Activated naive CD4-positive, alpha-beta T cell treated with anti-CD3 and anti-CD28 coated beads, Interleukin-2, amount 50 U/mL, for 72 hours (primary cell): ENCODE measurements at regions not wholly inside any gene's neighbourhood (a gene's known extent, or its start where the extent isn't known, plus 50 kb on each side); places are given as distances from the start of the nearest gene placed in this dataset.

Experiments
- ATAC-seq, 2 donors: fragments of 150-1000 bp; cut with Tn5 transposase; 2 replicates each; pipeline ENCODE4 v1.10.0; 2021; ENCODE audit warnings: mild to moderate bottlenecking in 2 of 2, moderate library complexity in 2 of 2
- DNase-seq, 2 donors: peaks; one replicate each; pipeline ENCODE4 v3.0.0; 2021 to 2022; ENCODE audit warnings: low spot score in 2 of 2
- H3K27ac Mint-ChIP-seq, 2 donors: one replicate each; pipeline ENCODE4 v1.8.0; 2022; ENCODE audit warnings: mild to moderate bottlenecking in 2 of 2, mixed read lengths in 2 of 2
- H3K36me3 Mint-ChIP-seq, 2 donors: one replicate each; pipeline ENCODE4 v1.8.0; 2022; ENCODE audit warnings: mixed read lengths in 2 of 2
- H3K9me3 Mint-ChIP-seq, 2 donors: one replicate each; pipeline ENCODE4 v1.8.0; 2022; ENCODE audit warnings: mixed read lengths in 2 of 2

GRCh38 chr3:72641684-72642083 is 206.6 kb downstream of the SHQ1 start:
- Mint-ChIP-seq H3K27ac (no peak overlapping the region), H3K36me3 (peaks cover 5 to 7% of the 10 kb centered on the region in 2 donors), H3K9me3 (peaks cover 3 to 4% of the 10 kb centered on the region in 2 donors)
- peak in 1 of 2 donors; percentile 34 for ATAC-seq
- no peak for DNase-seq

GRCh38 chr3:72641072-72641471 is 207.2 kb downstream of the SHQ1 start:
- H3K27ac Mint-ChIP-seq: peak overlapping the region in 1 of 2 donors; percentile 69
- no peak for DNase-seq
- ATAC-seq: no peak
- peaks cover 7% of the 10 kb centered on the region in 2 donors for H3K36me3 Mint-ChIP-seq
- peaks cover 3 to 4% of the 10 kb centered on the region in 2 donors for H3K9me3 Mint-ChIP-seq

- H3K27ac Mint-ChIP-seq: no peak overlapping the region
- DNase-seq (no peak), ATAC-seq (no peak)
Measured at GRCh38 chr3:72636969-72637597, 211.2 kb downstream of the SHQ1 start.

DNA sequence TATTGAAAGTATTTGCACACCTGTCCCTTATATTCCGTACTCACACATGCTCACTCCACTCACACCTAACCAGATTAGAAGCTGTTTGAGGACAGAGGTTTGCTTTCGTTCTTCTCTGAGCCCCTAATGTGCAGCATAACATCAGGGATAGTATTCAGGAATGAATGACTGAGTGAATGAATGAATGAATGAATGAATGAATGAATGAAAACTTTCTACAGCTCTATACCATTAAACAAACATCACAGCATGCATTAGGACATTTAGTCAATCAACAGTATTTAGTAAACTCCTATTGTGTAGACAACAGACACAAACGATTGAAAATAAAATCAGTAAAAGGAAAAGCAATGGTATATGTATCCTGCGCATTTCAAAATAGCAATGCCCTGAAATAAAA is 212.7 kb downstream of the SHQ1 start:
- ATAC-seq (no peak), DNase-seq (no peak)
- Mint-ChIP-seq H3K9me3 (peaks cover 3 to 20% of the 10 kb centered on the region in 2 donors), H3K36me3 (peaks cover 0 to 34% of the 10 kb centered on the region in 2 donors), H3K27ac (no peak overlapping the region)

More at GRCh38 chr3:72636969-72637597, 211.2 kb downstream of the SHQ1 start:
- peaks cover 3 to 20% of the 10 kb centered on the region in 2 donors for H3K9me3 Mint-ChIP-seq
- H3K36me3 Mint-ChIP-seq: peaks cover 0 to 28% of the 10 kb centered on the region in 2 donors

DNA sequence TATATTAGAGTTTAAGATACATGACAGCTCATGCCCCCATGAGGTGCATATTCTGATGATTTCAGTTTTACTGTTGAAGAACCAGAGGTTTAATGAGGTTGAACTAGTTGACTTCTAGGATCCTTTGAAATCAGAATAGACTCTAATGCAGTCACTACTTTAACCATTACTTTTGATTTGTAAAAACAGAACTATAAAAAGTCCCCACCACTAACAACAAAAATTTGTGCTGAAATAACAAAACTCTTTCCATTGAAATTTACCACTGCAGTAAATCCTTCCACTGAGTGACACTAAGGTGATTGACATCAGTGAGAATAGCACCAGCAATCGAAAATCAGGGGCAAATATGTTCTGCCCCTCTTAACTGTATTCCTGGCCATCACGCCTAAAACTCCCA is 214.1 kb downstream of the SHQ1 start:
- peak; percentile 68 to 85 for ATAC-seq
- peaks cover 0 to 40% of the 10 kb centered on the region in 2 donors for H3K36me3 Mint-ChIP-seq
- peaks cover 6 to 23% of the 10 kb centered on the region in 2 donors for H3K9me3 Mint-ChIP-seq
- H3K27ac Mint-ChIP-seq: no peak overlapping the region
- DNase-seq: no peak

GRCh38 chr3:72633534-72633933 is 214.7 kb downstream of the SHQ1 start:
- DNase-seq (peak; percentile 43 to 60), ATAC-seq (peak; percentile 61 to 80)
- Mint-ChIP-seq H3K9me3 (peaks cover 7 to 23% of the 10 kb centered on the region in 2 donors), H3K27ac (peak overlapping the region; percentile 69 to 86), H3K36me3 (peaks cover 0 to 40% of the 10 kb centered on the region in 2 donors)

DNA sequence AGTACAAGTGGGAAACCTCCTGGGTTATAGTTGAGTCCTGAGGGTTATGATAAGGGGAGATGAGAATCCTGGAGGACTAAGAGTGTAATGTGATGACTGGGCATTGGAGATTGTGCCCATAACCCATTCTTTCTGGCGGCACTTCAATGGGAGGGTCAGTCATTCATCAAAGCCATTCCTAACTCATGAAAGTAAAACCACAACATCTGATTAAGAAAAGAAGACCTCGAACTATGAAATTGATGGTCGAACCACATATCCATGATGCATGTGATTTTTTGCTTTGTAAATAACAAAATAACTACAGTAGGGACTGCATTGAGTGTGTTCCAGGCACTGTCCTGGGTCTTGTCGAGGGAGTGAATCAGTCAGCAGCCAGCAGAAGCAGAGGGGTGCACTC is 215.1 kb downstream of the SHQ1 start:
- Mint-ChIP-seq H3K36me3 (peaks cover 0 to 40% of the 10 kb centered on the region in 2 donors), H3K27ac (peak overlapping the region; percentile 69 to 86), H3K9me3 (peaks cover 7 to 23% of the 10 kb centered on the region in 2 donors)
- ATAC-seq (no peak), DNase-seq (no peak)

- Mint-ChIP-seq H3K9me3 (peaks cover 3 to 19% of the 10 kb centered on the region in 2 donors), H3K27ac (no peak overlapping the region), H3K36me3 (peaks cover 0 to 40% of the 10 kb centered on the region in 2 donors)
- DNase-seq (no peak), ATAC-seq (no peak)
Measured at GRCh38 chr3:72632129-72632528, 216.1 kb downstream of the SHQ1 start.

DNA sequence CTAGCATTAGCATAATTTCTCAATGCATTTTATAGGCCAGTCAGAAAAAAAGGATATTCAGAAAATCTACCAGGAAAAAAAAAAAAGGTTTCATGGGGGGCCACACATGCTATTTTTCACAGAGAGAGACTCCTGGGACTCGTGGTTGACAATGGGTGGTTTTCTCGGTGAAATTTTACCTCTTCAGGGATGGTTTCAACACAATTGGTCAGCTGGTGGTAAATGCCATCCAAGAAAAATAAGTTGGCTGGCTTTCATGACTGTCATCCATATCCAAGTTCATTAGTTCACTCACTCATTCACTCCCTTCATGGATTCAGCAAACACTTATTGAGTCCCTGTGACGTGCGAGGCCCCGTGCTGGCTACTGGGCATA is 217.3 kb downstream of the SHQ1 start:
- H3K36me3 Mint-ChIP-seq: peaks cover 0 to 34% of the 10 kb centered on the region in 2 donors
- no peak overlapping the region for H3K27ac Mint-ChIP-seq
- ATAC-seq (no peak), DNase-seq (no peak)
- peaks cover 3 to 19% of the 10 kb centered on the region in 2 donors for H3K9me3 Mint-ChIP-seq

- no peak for ATAC-seq
- Mint-ChIP-seq H3K36me3 (peaks cover 0 to 31% of the 10 kb centered on the region in 2 donors), H3K27ac (no peak overlapping the region), H3K9me3 (peaks cover 3 to 17% of the 10 kb centered on the region in 2 donors)
- no peak for DNase-seq
Measured at GRCh38 chr3:72630327-72630968, 217.8 kb downstream of the SHQ1 start.

DNA sequence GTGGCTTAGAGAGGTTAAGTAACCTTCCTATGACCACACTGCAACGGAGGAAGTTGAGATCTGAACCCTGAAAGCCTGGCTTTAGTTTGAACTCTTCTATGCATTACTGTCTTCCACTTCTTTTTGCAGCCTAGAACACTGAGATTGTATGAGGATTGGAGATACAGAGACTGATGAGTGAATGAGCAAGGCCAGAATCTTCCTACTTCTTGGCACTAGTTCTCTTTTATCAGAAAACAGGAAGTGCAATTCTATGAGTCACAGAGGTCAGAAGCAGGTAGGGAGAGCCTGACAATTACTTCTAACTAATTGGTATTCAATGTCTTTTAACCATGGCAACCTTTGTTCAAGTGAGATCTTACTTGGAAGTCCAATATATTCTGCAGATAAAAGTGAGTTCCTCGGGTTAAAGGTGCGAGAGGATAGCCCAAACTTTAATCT is 219.0 kb downstream of the SHQ1 start:
- peaks cover 3 to 16% of the 10 kb centered on the region in 2 donors for H3K9me3 Mint-ChIP-seq
- peak overlapping the region; percentile 16 to 42 for H3K27ac Mint-ChIP-seq
- H3K36me3 Mint-ChIP-seq: peaks cover 0 to 24% of the 10 kb centered on the region in 2 donors
- ATAC-seq (peak; percentile 51 to 61), DNase-seq (no peak)

DNA sequence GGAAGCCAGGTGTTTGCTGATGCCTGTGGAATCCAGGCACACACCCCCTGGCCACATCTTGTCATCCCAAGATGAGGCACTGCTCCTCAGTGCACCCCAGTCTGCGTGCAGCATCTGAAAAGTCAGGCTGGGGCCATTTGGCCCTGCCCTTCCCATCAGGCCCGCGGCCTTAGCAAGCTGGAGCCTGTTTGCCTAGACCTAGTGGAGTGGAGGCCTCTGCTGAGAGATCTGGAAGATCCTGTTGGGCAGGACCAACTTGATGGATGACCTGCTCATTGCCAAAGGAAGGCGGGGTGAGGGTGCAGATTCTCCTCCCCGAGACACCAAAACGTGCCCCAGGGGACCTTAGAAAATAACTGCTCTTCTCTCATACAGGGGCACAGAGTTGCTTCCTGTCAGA is 220.2 kb downstream of the SHQ1 start:
- Mint-ChIP-seq H3K27ac (peak overlapping the region in 1 of 2 donors; percentile 42), H3K36me3 (peaks cover 0 to 22% of the 10 kb centered on the region in 2 donors), H3K9me3 (peaks cover 3 to 18% of the 10 kb centered on the region in 2 donors)
- ATAC-seq (no peak), DNase-seq (no peak)

DNA sequence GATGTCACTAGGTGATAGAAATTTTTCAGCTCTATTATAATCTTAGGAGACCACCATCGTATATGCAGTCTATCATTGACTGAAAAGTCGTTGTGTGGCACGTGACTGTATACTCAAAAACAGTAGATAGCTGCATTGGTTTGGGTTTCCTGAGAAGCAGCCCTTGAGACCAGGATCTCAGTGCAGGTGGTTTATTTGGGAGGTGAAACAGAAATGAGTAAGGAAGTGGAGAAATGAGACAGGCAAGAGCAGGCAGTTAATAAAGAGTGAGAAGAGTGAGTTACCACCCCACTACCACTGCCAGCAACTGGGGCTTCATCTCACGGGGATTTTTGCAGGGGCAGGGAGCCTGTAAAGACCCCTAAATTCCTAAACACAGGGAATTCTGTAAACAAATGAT is 221.0 kb downstream of the SHQ1 start:
- Mint-ChIP-seq H3K9me3 (peaks cover 3 to 16% of the 10 kb centered on the region in 2 donors), H3K27ac (peak overlapping the region in 1 of 2 donors; percentile 41), H3K36me3 (peaks cover 0 to 14% of the 10 kb centered on the region in 2 donors)
- ATAC-seq (peak in 1 of 2 donors; percentile 54), DNase-seq (no peak)

DNA sequence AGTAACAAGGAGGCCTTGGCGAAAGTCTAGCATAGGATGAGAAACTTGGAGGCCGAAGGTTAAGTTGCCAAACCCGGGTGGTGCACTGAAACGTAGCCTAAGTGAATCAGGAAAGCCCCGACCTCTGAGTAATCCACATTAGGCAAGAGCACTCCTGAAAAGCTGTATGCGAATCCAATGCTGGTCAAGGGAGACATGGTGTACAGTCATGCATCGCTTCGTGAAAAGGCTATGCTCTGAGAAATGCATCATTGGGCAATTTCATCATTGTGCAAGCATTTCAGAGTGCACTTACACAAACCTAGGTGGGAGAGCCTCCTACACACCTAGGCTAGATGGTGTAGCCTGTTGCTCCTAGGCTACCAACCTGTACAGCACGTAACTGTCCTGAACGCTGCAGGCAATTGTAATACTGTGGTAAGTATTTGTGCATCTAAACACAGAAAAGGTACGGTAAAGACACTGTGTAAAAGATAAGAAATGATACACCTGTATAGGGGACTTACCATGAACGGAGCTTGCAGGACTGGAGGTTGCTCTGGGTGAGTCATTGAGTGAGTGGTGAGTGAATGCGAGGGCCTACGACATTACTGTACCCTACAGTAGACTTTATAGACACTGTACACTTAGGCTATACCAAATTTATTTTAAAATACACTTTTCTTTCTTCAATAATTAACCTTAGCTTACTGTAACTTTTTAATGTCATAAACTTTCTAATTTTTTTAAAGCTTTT is 222.5 kb downstream of the SHQ1 start:
- ATAC-seq: peak; percentile 59 to 86
- Mint-ChIP-seq H3K9me3 (peaks cover 3 to 19% of the 10 kb centered on the region in 2 donors), H3K36me3 (peaks cover 0 to 7% of the 10 kb centered on the region in 2 donors), H3K27ac (no peak overlapping the region)
- no peak for DNase-seq

- Mint-ChIP-seq H3K9me3 (peaks cover 3 to 15% of the 10 kb centered on the region in 2 donors), H3K27ac (peak overlapping the region in 1 of 2 donors; percentile 75), H3K36me3 (no peaks in the 10 kb centered on the region)
- ATAC-seq (no peak), DNase-seq (no peak)
Measured at GRCh38 chr3:72624656-72625055, 223.6 kb downstream of the SHQ1 start.

GRCh38 chr3:72618739-72619138 is 229.5 kb downstream of the SHQ1 start:
- H3K36me3 Mint-ChIP-seq: peaks cover 12 to 23% of the 10 kb centered on the region in 2 donors
- ATAC-seq: no peak
- H3K27ac Mint-ChIP-seq: no peak overlapping the region
- peaks cover 16 to 28% of the 10 kb centered on the region in 2 donors for H3K9me3 Mint-ChIP-seq
- no peak for DNase-seq
